ENCODE measurements at regions not wholly inside any gene's neighbourhood (a gene's known extent, or its start where the extent isn't known, plus 50 kb on each side); places are given as distances from the start of the nearest gene placed in this dataset.

- DNase-seq (ENCODE audit: low spot score): no peak
Observed at GRCh38 chr4:147425019-147425418, 55.9 kb upstream of the EDNRA start.

GRCh38 chr4:147428583-147428982, 52.3 kb upstream of the EDNRA start:
- DNase-seq (ENCODE audit: low spot score): no peak

GRCh38 chr4:147430111-147430510, 50.8 kb upstream of the EDNRA start:
- no peak for DNase-seq (ENCODE audit: low spot score)

Data from CD4-positive, alpha-beta T cell treated with Interleukin-6 at 100 ng/mL for 8 hours (primary cell).